ENCODE measurements at regions not wholly inside any gene's neighbourhood (a gene's known extent, or its start where the extent isn't known, plus 50 kb on each side); places are given as distances from the start of the nearest gene placed in this dataset.
A peak's percentile ranks its signal among the peaks of the same experiment; 100 is the strongest.

DNA sequence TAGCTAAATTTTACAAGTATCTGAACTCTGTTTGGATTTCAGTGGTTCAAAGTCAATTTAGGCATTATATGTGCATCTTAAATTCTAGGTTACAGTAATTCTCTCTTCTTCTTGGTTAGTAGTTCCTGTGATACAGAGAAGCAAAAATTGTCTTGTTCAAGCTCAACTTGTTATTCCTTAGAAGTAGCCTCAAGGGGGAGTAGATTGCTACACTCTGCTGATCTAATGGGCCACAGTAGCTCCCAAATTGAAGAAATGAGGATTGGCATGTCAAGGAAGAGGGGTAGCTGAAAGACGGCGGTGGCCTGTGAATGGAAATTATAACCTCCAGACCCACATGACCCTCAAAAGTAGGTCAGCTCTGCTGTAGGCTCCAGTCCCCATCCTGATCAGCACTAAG lies 334.7 kb downstream of the HRH4 start:
- Histone ChIP-seq H4K91ac (ENCODE audit: low read depth, low read length, poor library complexity) (no peak overlapping the region), H2BK12ac (ENCODE audit: low read length) (no peak overlapping the region), H3K18ac (ENCODE audit: low read length) (no peak overlapping the region), H3K14ac (ENCODE audit: low read length) (no peak overlapping the region), H3K79me1 (ENCODE audit: low read depth, low read length) (no peaks in the 10 kb centered on the region), H3K4me3 (ENCODE audit: low read length in 2 of 2) (no peak overlapping the region), H3K23ac (ENCODE audit: low read depth, low read length, poor library complexity) (no peak overlapping the region), H3K4ac (ENCODE audit: low read length) (no peak overlapping the region), H3K4me2 (ENCODE audit: insufficient read depth, low read length, poor library complexity, severe bottlenecking) (no peak overlapping the region), H2BK5ac (ENCODE audit: low read length) (no peak overlapping the region), H3K9ac (ENCODE audit: low read depth, low read length, poor library complexity) (no peak overlapping the region), H2BK120ac (ENCODE audit: low read depth, low read length) (no peak overlapping the region), H2AFZ (ENCODE audit: low read length) (no peak overlapping the region), H3K36me3 (replicated peaks in 1 of 2; ENCODE audit: control insufficient read depth in 2 of 2, insufficient read depth in 2 of 2, low read length in 2 of 2) (no peaks in the 10 kb centered on the region), H4K8ac (ENCODE audit: low read depth, low read length) (no peak overlapping the region), H3K27me3 (ENCODE audit: control insufficient read depth in 3 of 3, insufficient read depth in 3 of 3, low read depth in 1 of 3, low read length in 3 of 3) (no peaks in the 10 kb centered on the region), H3K4me1 (ENCODE audit: control insufficient read depth in 2 of 2, insufficient read depth in 1 of 2, low read depth in 1 of 2, low read length in 2 of 2) (peaks cover 10 to 15% of the 10 kb centered on the region in 2 donors), H2BK15ac (ENCODE audit: low read length) (no peak overlapping the region), H2AK5ac (ENCODE audit: low read depth, low read length) (no peak overlapping the region), H3K9me3 (replicated peaks in 1 of 2; ENCODE audit: control insufficient read depth in 2 of 2, insufficient read depth in 1 of 2, low read depth in 1 of 2, low read length in 2 of 2) (no peaks in the 10 kb centered on the region), H3K27ac (replicated peaks; ENCODE audit: low read length) (no peak overlapping the region)
- no peak for DNase-seq (ENCODE audit: low spot score)
- no CpG with 5 or more reads among the region's 2 CpGs for WGBS, 2 donors (ENCODE audit: extremely low coverage in 2 of 2, insufficient read length in 2 of 2, insufficient replicate concordance in 1 of 2)

DNA sequence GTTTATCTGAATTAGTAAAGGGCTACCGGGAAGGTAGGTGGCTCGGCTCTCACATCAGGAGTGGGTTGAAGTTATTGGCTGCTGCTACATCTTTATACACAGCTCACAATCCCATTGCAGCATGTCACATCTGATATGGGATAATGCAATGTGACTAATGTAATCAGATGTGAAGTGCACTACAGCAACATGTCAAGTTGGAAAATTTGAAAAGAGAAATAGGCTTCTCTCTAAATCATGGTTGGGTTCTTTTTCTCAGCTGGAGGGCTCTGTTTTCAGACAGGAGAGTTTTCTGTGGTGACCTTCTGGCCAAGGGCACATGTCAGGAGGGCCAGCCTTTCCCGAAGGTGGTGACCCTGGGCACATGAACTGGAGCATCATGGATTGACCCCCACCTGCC lies 337.5 kb downstream of the HRH4 start:
- Histone ChIP-seq H3K23ac (ENCODE audit: low read depth, low read length, poor library complexity) (no peak overlapping the region), H3K9ac (ENCODE audit: low read depth, low read length, poor library complexity) (no peak overlapping the region), H4K8ac (ENCODE audit: low read depth, low read length) (no peak overlapping the region), H3K27me3 (ENCODE audit: control insufficient read depth in 3 of 3, insufficient read depth in 3 of 3, low read depth in 1 of 3, low read length in 3 of 3) (no peaks in the 10 kb centered on the region), H2BK5ac (ENCODE audit: low read length) (no peak overlapping the region), H2AK5ac (ENCODE audit: low read depth, low read length) (no peak overlapping the region), H3K9me3 (replicated peaks in 1 of 2; ENCODE audit: control insufficient read depth in 2 of 2, insufficient read depth in 1 of 2, low read depth in 1 of 2, low read length in 2 of 2) (peaks cover 0 to 7% of the 10 kb centered on the region in 2 donors), H2BK15ac (ENCODE audit: low read length) (no peak overlapping the region), H4K91ac (ENCODE audit: low read depth, low read length, poor library complexity) (no peak overlapping the region), H3K27ac (replicated peaks; ENCODE audit: low read length) (no peak overlapping the region), H3K4me1 (ENCODE audit: control insufficient read depth in 2 of 2, insufficient read depth in 1 of 2, low read depth in 1 of 2, low read length in 2 of 2) (peaks cover 4 to 10% of the 10 kb centered on the region in 2 donors), H3K36me3 (replicated peaks in 1 of 2; ENCODE audit: control insufficient read depth in 2 of 2, insufficient read depth in 2 of 2, low read length in 2 of 2) (no peaks in the 10 kb centered on the region), H2BK12ac (ENCODE audit: low read length) (no peak overlapping the region), H2BK120ac (ENCODE audit: low read depth, low read length) (no peak overlapping the region), H3K4me3 (ENCODE audit: low read length in 2 of 2) (no peak overlapping the region), H3K4me2 (ENCODE audit: insufficient read depth, low read length, poor library complexity, severe bottlenecking) (no peak overlapping the region), H3K18ac (ENCODE audit: low read length) (no peak overlapping the region), H3K79me1 (ENCODE audit: low read depth, low read length) (no peaks in the 10 kb centered on the region), H3K14ac (ENCODE audit: low read length) (no peak overlapping the region), H2AFZ (ENCODE audit: low read length) (no peak overlapping the region), H3K4ac (ENCODE audit: low read length) (no peak overlapping the region)
- no peak for DNase-seq (ENCODE audit: low spot score)
- no CpG with 5 or more reads among the region's 3 CpGs for WGBS, 2 donors (ENCODE audit: extremely low coverage in 2 of 2, insufficient read length in 2 of 2, insufficient replicate concordance in 1 of 2)

- H3K36me3 ChIP-seq (replicated peaks in 1 of 2; ENCODE audit: control insufficient read depth in 2 of 2, insufficient read depth in 2 of 2, low read length in 2 of 2) = no peaks in the 10 kb centered on the region
- H4K91ac ChIP-seq (ENCODE audit: low read depth, low read length, poor library complexity) = no peak overlapping the region
- no peak overlapping the region for H3K4me2 ChIP-seq (ENCODE audit: insufficient read depth, low read length, poor library complexity, severe bottlenecking)
- no peak overlapping the region for H2AK5ac ChIP-seq (ENCODE audit: low read depth, low read length)
- H2BK5ac ChIP-seq (ENCODE audit: low read length) = no peak overlapping the region
- H2BK15ac ChIP-seq (ENCODE audit: low read length) = no peak overlapping the region
- no peak overlapping the region for H3K23ac ChIP-seq (ENCODE audit: low read depth, low read length, poor library complexity)
- H3K14ac ChIP-seq (ENCODE audit: low read length) = no peak overlapping the region
- no peak overlapping the region for H3K9ac ChIP-seq (ENCODE audit: low read depth, low read length, poor library complexity)
- H2AFZ ChIP-seq (ENCODE audit: low read length) = peak overlapping the region; percentile 27
- H3K79me1 ChIP-seq (ENCODE audit: low read depth, low read length) = no peaks in the 10 kb centered on the region
- no peak overlapping the region for H3K18ac ChIP-seq (ENCODE audit: low read length)
- peaks cover 0 to 7% of the 10 kb centered on the region in 2 donors for H3K9me3 ChIP-seq (replicated peaks in 1 of 2; ENCODE audit: control insufficient read depth in 2 of 2, insufficient read depth in 1 of 2, low read depth in 1 of 2, low read length in 2 of 2)
- WGBS, 2 donors (ENCODE audit: extremely low coverage in 2 of 2, insufficient read length in 2 of 2, insufficient replicate concordance in 1 of 2) = no CpG with 5 or more reads among the region's 1 CpG
- H3K27me3 ChIP-seq (ENCODE audit: control insufficient read depth in 3 of 3, insufficient read depth in 3 of 3, low read depth in 1 of 3, low read length in 3 of 3) = no peaks in the 10 kb centered on the region
- H4K8ac ChIP-seq (ENCODE audit: low read depth, low read length) = no peak overlapping the region
- DNase-seq (ENCODE audit: low spot score) = no peak
- peaks cover 4 to 10% of the 10 kb centered on the region in 2 donors for H3K4me1 ChIP-seq (ENCODE audit: control insufficient read depth in 2 of 2, insufficient read depth in 1 of 2, low read depth in 1 of 2, low read length in 2 of 2)
- H2BK120ac ChIP-seq (ENCODE audit: low read depth, low read length) = no peak overlapping the region
- H2BK12ac ChIP-seq (ENCODE audit: low read length) = no peak overlapping the region
- H3K4me3 ChIP-seq (ENCODE audit: low read length in 2 of 2) = no peak overlapping the region
- no peak overlapping the region for H3K27ac ChIP-seq (replicated peaks; ENCODE audit: low read length)
- no peak overlapping the region for H3K4ac ChIP-seq (ENCODE audit: low read length)
These were observed 338.7 kb downstream of the HRH4 start for GRCh38 chr18:24799176-24799575.

GRCh38 chr18:24799720-24800119 lies 339.3 kb downstream of the HRH4 start:
- WGBS, 2 donors (ENCODE audit: extremely low coverage in 2 of 2, insufficient read length in 2 of 2, insufficient replicate concordance in 1 of 2) = no CpG with 5 or more reads among the region's 4 CpGs
- no peak overlapping the region for H4K91ac ChIP-seq (ENCODE audit: low read depth, low read length, poor library complexity)
- H3K14ac ChIP-seq (ENCODE audit: low read length) = no peak overlapping the region
- no peak overlapping the region for H3K18ac ChIP-seq (ENCODE audit: low read length)
- no peak overlapping the region for H3K4me2 ChIP-seq (ENCODE audit: insufficient read depth, low read length, poor library complexity, severe bottlenecking)
- DNase-seq (ENCODE audit: low spot score) = no peak
- no peak overlapping the region for H2BK120ac ChIP-seq (ENCODE audit: low read depth, low read length)
- H4K8ac ChIP-seq (ENCODE audit: low read depth, low read length) = no peak overlapping the region
- H3K4ac ChIP-seq (ENCODE audit: low read length) = no peak overlapping the region
- no peak overlapping the region for H2BK15ac ChIP-seq (ENCODE audit: low read length)
- H3K4me1 ChIP-seq (ENCODE audit: control insufficient read depth in 2 of 2, insufficient read depth in 1 of 2, low read depth in 1 of 2, low read length in 2 of 2) = peaks cover 4 to 10% of the 10 kb centered on the region in 2 donors
- H2AFZ ChIP-seq (ENCODE audit: low read length) = peak overlapping the region; percentile 27
- no peaks in the 10 kb centered on the region for H3K79me1 ChIP-seq (ENCODE audit: low read depth, low read length)
- no peaks in the 10 kb centered on the region for H3K27me3 ChIP-seq (ENCODE audit: control insufficient read depth in 3 of 3, insufficient read depth in 3 of 3, low read depth in 1 of 3, low read length in 3 of 3)
- H3K27ac ChIP-seq (replicated peaks; ENCODE audit: low read length) = no peak overlapping the region
- no peak overlapping the region for H2BK5ac ChIP-seq (ENCODE audit: low read length)
- no peak overlapping the region for H3K4me3 ChIP-seq (ENCODE audit: low read length in 2 of 2)
- no peaks in the 10 kb centered on the region for H3K36me3 ChIP-seq (replicated peaks in 1 of 2; ENCODE audit: control insufficient read depth in 2 of 2, insufficient read depth in 2 of 2, low read length in 2 of 2)
- H3K9ac ChIP-seq (ENCODE audit: low read depth, low read length, poor library complexity) = no peak overlapping the region
- H2BK12ac ChIP-seq (ENCODE audit: low read length) = no peak overlapping the region
- no peak overlapping the region for H2AK5ac ChIP-seq (ENCODE audit: low read depth, low read length)
- no peak overlapping the region for H3K23ac ChIP-seq (ENCODE audit: low read depth, low read length, poor library complexity)
- H3K9me3 ChIP-seq (replicated peaks in 1 of 2; ENCODE audit: control insufficient read depth in 2 of 2, insufficient read depth in 1 of 2, low read depth in 1 of 2, low read length in 2 of 2) = peaks cover 0 to 7% of the 10 kb centered on the region in 2 donors
